Inflammatory macrophage treated with lipopolysaccharide for 1 hour (primary cell): ENCODE measurements at regions not wholly inside any gene's neighbourhood (a gene's known extent, or its start where the extent isn't known, plus 50 kb on each side); places are given as distances from the start of the nearest gene placed in this dataset.
"Not testable (repeated sequence)": the region's sequence is repeated elsewhere in the genome, so short reads cannot be mapped to it uniquely, and the experiment has no call there.

Experiments used
- DNase-seq, 2 donors: peaks; one replicate each; pipeline ENCODE4 v3.0.0-alpha.2; 2020 to 2022

GRCh38 chr1:187756684-187757083, 927.9 kb downstream of the PLA2G4A start:
- DNase-seq = not testable (repeated sequence)

DNA sequence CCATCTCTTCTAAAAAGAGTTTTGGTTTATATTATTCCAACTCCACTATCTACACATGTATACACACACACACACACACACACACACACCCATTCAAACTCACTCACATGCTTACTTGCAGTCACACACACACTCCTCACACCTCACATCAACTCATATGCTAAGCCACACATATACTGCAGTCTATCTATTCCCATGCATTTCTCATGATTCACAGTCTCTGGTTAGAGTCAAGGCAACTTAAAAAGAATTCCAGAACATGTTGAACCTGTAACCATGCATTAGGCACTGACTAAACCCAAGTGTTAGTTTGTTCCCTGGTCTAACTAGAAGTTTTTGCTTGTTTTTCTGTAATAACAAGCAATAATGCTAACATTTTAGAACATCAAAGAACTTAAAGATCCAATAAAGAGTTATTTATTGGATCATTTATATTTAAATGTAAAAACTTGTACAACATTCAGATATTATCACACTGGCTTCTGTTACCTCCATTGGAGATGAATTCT, 931.1 kb downstream of the PLA2G4A start:
- DNase-seq = no peak

DNA sequence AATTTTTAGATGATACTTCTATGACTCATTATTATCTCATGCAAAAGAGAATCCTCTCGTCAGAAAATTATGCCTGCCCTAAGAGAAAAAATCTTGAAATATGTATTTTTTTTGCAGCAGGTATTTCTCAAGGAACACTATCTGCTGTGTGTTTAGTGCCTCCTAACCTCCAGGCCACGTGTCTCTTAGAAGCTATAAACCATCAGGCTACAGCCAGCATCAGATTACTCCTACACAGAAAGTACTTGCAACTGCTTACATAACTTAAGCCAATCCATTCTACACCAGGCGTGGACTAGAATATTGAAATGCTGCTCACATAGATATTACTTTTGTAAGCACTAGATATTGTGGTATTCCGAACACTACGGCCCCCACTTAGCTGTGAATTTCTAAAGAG, 933.4 kb downstream of the PLA2G4A start:
- DNase-seq = no peak

- DNase-seq = no peak
Observed at GRCh38 chr1:187763465-187763864, 934.7 kb downstream of the PLA2G4A start.

DNA sequence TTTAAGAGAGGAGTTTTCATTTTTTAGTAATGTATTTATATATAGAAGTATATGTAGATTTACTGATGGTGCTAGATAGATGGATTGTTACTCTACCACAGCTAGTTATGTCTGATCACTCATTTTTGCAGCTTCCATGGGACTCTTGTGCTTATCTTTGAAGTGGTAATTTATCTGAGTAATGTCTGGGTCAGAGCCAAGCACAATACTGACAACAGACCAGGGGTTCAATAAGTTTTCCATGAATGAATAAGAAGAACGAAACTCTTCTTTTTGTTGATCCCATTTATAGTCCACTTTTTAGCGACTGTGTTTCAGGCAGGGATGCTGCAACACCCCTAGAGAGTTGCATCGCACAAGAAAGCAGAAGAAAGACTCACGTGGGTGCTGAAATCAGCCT, 935.2 kb downstream of the PLA2G4A start:
- no peak for DNase-seq

DNA sequence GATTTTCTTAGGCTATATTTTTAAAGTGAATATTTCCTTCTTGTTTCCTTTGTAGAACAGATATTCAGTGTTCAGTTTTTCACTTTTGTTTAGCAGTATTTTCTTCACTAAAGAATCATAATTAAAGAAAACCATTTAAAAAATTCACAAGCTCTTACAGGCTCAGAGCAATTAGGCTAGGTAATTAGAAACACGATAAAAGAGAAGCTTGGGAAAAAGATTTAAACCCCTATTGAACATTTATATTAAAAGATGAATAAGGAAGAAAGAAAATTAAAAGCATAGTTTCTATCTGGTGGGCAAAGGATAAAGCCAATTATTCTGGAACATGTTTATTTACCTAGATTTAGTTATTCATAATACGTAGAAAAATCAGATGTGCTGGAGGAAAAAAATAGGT, 942.6 kb downstream of the PLA2G4A start:
- no peak for DNase-seq

- no peak for DNase-seq
Observed at GRCh38 chr1:187773168-187773567, 944.4 kb downstream of the PLA2G4A start.

- no peak for DNase-seq
Observed at GRCh38 chr1:187787736-187788135, 959.0 kb downstream of the PLA2G4A start.

DNA sequence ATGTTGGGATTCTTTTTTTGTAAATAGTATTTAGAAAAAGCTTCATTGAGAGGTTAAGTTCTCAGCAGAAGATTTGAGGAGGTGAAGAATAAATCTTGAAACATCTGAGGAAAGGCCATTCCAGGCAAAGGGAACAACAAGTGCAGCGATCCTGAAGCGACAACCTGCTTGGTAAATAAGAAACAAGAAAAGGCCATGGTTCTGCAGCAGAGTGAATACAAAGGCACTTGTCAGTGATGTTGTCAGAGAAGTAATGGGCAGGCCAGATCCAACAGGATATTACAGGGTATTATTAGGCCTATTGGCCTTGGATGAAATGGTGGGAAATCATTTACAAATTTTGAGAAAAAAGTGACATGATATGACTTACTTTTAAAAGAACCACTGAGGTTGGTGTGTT, 960.0 kb downstream of the PLA2G4A start:
- no peak for DNase-seq

- no peak for DNase-seq
Observed at GRCh38 chr1:187790724-187791123, 962.0 kb downstream of the PLA2G4A start.

DNA sequence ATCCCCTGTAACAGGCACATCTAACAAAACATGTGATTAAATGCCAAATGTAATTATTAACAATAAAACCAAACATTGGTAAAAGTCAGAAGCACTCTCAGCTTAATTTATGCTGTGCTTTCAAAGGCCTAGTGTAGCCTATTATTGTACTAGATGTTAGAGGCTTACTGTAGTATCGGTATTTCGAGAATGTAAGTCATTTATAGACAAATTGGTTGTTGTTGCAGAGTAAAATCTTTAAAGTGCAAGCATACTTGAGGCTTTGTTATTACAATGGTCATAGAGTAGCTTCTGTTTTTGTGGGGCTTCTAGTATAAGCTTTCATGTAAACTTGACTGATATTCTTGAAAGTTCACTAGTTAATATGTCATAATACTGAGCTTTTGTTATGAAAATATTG, 965.8 kb downstream of the PLA2G4A start:
- DNase-seq = no peak

DNA sequence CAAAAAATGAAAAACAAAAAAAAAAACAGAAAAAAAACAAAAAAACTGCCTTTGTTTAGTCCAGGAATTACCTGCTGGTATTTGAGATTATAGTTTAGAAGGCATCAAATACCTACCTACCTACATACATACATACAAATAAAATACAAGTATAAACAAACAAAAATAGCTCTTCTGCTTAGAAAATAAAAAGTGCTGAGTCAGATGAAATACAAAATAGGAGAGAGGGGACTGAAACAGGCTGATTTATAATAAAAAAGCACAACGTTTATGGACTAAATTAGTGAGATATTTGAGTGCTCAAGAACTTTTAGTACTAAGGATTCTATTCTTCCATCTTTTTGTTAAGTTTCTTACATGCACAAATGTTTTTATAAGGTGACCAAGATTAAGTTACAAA, 980.8 kb downstream of the PLA2G4A start:
- DNase-seq = no peak

GRCh38 chr1:187816646-187817045, 987.9 kb downstream of the PLA2G4A start:
- no peak for DNase-seq

DNA sequence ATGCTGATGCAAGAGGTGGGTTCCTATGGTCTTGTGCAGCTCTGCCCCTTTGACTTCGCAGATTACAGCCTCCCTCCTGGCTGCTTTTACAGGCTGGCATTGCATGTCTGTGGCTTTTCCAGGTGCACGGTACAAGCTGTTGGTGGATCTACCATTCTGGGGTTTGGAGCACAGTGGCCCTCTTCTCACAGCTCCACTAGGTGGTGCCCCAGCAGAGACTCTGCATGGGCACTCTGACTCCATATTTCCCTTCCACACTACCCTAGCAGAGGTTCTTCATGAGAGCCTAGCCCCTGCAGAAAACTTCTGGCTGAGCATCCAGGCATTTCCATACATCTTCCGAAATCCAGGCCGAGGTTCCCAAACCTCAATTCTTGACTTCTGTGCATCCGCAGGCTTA, 989.0 kb downstream of the PLA2G4A start:
- no peak for DNase-seq

DNA sequence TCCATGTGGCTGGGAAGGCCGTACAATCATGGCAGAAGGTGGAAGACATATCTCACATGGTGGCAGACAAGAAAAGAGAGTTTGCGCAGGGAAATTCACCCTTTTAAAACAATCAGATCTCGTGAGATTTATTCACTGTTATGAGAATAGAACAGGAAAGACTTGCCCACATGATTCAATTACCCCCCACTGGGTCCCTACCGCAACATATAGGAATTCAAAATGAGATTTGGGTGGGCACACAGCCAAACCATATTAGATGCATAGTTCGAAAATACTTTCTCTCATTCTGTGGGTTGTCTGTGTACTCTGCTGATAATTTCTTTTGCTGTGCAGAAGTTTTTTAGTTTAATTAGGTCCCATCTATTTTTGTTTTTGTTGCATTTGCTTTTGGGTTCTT, 990.3 kb downstream of the PLA2G4A start:
- DNase-seq = no peak

- DNase-seq = no peak
Observed at GRCh38 chr1:187836557-187836956, 1007.8 kb downstream of the PLA2G4A start.

DNA sequence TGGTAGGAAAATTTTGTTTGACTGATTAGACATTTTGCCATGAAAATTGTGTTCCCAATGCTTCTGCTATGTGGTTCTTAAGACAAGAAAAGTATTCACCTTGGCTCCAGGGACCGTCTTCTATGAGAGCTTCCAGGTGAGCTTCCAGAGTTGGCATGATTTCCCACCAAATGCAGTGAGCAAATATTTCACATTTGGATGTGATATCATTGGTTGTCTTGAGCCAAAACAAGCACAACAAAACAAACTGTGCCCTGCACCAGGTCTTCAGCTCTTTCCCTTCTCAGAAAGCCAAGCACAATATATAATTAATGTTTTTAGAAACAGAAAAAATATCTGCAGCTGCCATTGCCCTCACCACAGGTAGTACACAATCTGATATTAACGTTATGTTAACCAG, 1009.0 kb downstream of the PLA2G4A start:
- no peak for DNase-seq

DNA sequence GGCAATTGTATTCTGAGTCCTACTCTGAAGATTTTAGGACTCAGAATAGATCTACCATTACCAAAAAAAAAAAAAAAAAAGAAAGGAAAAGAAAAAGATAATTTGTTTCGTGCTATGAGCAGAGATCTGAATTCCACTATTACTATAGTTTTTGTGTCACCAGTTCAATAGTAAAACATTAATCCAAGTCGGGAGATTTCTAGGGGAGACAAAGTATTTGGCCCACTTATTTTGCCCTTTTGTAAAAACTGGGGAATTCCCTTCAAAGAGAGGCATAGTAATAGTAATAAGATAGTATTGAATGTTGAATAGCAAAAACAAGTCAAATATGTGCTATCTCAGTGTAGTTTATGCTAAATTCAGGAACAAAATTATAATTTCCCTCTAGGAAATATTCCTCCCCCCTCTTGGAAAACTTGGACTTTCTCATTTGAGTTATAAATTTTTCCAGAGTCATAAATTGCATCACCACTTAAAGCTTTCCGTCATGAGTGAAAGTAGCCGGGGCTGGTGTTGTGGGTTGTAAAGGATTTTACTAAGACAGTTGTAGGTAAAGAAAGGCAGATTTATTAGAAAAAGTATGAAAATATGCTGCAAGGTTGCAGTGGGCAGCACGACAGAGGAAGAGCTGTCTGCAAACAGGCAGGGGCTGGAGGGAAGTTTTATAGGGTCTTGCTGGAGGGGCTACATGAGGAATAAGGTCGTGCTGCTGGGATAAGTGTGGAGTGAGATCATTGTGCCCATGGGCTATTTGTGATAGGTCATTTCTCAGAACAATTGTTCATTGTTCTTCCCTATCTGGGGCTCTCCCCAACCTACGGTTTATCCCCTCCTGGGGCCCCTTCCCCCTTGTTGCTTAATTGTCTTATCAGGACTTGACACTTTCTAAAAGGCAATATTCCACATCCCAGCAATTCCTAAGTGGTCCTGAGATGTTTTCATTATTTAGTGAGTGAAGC, 1009.9 kb downstream of the PLA2G4A start:
- no peak for DNase-seq

DNA sequence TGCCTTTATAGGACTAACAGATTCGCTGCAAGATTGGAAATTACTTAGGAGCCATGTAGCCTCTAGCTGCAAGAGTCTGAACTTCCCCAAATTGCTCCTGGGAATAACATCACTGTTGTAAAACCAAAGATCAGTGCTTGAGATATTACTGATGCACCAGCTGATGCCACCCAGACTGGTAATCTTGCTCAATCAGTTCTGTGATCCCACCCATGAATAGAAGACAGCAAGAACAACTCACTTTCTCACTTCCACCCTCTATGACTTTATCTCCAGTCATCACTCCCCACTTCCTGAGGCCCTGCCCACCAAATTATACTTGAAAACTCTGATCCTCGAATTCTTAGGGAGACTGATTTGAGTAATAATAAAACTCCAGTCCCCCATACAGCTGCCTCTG, 1011.1 kb downstream of the PLA2G4A start:
- DNase-seq = peak in 1 of 2 donors; percentile 27

- no peak for DNase-seq
Observed at GRCh38 chr1:187840557-187840956, 1011.8 kb downstream of the PLA2G4A start.

DNA sequence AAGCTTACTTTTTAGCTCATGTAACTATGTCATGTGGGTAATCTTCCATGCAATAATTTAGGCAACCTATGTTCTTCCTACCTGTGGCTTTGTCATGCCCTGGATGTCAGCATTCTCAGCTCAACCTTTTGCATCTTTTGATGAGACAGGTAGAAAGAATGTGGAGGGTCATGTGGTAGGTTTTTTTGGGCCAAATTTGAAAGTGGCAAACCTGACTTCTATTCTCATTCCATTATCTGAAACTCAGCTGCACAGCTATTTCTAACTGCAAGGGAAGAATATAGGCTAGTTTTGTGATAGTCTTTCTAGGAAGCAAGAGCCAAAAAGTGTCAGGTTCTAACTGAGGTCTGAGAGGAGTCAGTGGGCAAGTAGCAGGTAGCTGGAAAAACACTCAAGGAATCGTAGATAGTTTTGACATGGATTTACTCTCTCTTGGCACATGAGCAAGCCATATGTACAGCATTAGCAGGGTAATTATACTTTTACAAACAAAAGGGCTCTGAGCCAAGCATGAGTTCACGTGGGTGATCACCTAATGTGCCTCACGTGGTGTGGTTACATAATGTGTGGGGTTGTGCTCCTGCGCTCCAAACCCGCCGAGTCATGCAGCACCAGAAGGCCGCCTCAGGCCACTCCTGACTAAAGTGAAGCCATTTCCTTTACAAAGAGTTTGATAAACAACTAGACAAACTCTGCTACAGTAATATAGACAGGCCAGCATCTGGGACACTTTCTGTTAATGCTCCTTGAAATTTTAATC, 1013.8 kb downstream of the PLA2G4A start:
- no peak for DNase-seq

DNA sequence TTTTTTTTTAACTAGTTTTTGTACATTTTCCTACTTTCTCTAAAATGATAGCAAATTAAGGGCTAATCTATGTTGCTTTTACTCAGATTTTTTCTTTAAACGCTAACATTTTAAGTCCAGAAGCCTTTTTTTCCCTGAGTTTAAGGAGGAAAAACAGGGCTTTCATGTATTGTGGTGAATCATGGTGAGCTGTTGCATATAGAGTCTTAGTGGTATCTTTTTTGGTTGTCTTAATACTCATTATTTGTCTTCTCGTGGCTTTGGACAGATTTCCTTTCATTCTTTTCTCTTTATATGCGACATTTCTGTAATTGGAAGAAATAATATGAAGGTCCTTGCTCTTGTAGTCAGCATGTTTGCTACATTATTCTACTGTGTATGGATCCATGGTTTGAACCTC, 1015.6 kb downstream of the PLA2G4A start:
- DNase-seq = no peak

DNA sequence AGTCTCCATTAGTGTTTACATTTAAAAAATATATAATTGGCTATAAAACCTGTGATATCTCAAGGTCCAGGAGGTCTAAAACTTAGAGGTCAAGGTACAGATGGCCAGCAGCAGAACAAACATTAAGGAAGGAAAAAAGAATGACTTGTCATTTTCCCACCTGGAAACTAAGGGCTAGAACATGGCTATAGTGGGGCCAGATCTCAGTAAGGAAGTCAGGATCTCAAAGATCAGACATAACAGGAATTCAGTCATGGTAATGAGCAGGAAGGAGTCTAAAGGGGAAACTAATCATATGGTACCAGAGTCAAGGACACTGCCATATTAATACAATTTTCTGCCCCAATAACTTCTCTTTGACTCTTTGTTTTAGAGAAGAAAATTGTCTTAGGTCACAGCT, 1018.8 kb downstream of the PLA2G4A start:
- no peak for DNase-seq

DNA sequence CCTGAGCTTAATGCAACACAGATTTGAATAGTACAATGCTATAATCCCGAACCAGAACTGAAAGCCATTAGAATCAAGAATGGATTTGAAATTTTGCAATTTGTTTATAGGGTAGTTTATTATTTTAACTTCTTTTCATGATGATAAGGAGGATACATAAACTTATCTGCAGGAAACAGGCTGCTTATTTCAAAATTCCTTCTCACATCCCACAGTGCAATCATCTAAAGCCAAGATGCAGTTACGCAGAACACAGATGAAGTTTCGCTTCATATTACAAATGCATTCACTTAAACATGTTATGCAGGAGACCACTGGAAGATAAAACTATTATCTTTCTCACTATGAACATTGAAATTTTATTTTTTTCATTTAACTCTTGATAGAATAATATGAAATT, 1019.6 kb downstream of the PLA2G4A start:
- no peak for DNase-seq
